HG03135 (cell line): ENCODE measurements at regions not wholly inside any gene's neighbourhood (a gene's known extent, or its start where the extent isn't known, plus 50 kb on each side); places are given as distances from the start of the nearest gene placed in this dataset.

Experiments
- ATAC-seq: cut with Tn5 transposase; IDR thresholded peaks from one replicate; pipeline ENCODE4 v1.9.1; 2021; ENCODE audit warnings: mild to moderate bottlenecking, moderate library complexity; ENCODE audit not compliant: unreplicated experiment

DNA sequence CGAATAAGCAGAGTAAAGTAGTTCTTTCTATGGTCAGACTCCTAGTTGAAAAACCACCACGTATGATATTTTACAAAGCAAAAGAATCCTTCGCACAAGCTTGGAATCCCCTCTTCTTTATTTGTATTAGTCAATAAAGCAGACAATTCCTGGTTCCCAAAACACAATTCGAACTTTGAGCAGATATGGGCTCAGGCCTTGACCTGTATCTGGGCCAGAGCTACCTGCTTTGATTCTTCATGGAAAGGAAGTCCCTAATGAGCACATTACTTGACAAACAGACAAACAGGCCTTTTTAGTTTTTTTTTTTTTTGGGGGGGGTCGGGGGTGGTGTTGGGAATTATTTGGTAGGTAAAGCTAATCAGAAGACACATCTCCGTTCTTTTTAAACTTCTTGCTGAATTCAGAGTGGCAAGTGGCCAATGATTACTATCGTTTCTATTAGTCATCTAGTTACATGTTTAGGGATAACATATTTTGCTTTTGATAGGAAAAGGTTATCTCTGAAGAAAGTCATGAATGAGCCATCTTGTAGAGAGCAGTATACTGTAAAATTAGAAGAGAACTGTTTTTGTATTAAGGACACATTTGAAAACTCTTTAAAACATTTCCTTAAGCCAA, 116.6 kb upstream of the HMHB1 start:
- ATAC-seq = no peak

DNA sequence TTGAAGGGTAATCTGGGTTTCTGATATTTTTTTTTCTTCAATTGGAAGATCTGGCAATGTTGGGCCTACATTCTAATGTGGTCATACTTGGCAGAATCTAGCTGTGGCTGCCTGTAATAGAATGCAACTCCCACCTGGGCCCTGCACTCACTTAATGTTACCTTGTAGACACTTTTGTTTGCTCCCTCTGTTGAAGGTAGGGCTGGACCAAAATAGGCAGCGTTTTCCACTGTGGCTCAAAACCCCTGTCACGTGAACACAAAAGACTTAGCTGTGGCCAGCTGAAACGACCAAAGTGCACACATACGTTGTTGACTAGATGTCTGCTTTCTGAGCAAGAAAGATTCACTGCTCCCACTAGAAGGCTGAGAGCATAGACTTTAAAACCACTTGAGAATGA, 117.6 kb upstream of the HMHB1 start:
- no peak for ATAC-seq

GRCh38 chr5:143693651-143694252, 118.2 kb upstream of the HMHB1 start:
- no peak for ATAC-seq

GRCh38 chr5:143692342-143692741, 119.6 kb upstream of the HMHB1 start:
- ATAC-seq = no peak

DNA sequence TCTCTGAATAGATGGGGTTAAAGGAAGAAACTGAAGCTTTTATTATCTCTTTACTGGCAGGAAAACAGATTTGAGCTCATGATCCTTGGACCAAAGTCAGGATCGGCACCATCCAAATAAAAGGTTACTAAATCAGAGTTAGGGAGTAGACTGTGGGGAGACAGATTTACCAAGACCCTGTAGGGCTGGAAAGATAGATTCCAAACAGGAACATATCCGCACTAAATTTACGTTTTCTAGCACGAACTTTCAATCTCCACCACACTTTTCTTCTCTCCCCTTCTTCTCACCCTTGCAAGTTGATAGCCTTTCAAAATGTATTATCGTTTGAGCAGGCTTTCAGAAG, 120.0 kb upstream of the HMHB1 start:
- ATAC-seq = no peak

GRCh38 chr5:143691287-143691944, 120.5 kb upstream of the HMHB1 start:
- ATAC-seq = no peak

GRCh38 chr5:143687604-143688003, 124.4 kb upstream of the HMHB1 start:
- ATAC-seq = no peak

DNA sequence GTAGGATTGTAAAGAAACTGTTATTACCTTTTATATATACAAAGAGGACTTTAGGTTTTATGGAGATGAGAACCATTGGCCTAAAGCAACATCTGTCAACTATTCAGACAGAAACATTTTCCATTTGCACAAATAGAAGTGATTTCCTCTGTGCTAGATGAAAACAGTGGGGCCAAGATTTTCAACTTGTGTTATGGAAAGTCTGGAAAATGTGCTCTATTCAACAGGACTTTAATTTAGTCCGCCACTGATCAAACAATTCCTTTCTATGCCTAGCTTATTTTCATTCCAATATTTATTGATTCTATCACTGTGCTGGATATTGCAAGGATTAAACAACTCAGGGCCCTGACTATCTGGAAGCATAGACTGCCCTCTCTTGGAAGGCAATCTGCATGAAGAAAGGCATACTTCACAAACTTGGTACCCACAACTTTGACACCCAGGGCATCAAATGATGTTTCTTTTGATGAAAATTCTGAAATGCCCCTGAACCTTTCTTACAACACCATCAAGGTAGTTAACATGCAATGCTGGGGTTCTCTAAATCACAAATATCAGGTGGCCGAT, 126.6 kb upstream of the HMHB1 start:
- ATAC-seq = no peak

- ATAC-seq = no peak
Observed at GRCh38 chr5:143683459-143683858, 128.5 kb upstream of the HMHB1 start.

DNA sequence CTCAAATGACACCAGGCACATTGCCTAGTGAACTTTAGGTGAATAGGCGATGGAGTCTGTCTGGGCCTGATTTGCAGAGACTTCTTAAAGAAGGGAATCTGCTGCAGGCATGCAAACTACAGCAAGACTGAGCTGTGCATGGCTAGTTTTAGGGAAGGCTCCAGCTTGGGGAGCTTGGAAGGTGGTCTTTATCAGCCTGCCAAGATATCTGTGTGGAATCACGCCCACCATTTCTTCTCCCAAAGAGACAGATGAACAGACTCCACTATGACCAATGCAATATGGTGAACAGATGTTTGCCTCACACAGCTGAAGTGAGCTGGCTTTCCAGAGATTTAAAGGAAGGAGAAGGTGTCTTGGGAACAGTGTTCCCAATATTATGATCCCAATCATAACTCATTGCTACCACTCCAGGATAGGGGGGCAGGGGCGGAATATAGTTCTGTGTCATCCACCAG, 129.0 kb upstream of the HMHB1 start:
- no peak for ATAC-seq

DNA sequence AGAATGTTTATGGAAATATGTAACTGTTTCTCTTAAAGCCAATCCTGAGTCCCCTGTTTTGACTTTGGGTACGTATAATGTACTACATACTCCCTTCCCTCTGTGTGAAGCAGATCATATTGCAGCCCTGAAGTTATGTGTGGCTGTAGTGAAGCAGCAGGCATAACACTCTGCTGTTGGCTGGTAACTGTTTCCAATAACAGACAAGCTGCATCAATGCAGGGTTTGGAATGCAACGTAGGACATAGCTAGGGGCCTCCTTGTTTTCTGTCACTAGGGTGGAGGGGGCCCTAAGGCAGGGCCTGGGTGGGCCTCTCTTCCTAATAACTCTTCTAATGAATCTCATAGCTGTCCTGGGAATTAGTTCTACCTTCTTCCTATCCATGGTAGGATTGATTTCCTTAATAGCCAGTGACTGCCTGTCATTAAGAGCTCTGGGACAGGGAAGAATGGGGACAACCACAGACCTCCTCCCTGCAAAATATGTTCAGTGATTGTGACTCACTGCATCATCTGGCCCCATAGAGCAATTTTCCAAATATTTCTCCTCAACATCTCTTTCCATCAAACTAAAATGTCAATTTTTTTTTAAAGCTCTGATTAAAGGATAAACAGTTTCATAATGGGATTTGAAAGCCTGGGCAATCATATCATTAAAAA, 129.6 kb upstream of the HMHB1 start:
- ATAC-seq = no peak

DNA sequence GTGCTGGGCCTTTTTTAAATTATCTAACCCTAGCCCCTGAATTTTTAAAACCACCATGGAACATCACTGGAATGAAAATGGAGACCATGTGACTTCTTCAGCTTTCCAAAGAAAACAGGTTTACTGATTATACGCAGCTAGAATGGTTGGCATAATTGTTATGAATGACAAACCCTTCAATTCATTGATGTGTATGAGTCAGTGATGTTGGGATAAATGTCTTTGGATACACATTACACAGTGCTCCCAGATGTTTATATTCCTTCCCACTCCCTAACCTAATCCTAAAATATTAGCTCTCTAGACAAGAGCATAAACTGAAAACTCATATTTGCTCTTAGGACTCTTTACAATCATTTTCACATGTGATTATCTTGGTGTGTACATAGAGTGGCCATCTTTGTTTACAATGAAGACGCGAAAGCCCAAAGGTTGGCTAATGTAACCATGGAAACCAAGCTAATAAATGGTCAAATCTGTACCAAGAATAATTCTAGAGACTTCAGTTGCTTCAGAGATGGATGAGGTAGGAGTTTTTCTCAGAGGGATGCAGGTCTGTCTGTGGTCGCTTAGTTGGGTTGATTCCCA, 131.2 kb upstream of the HMHB1 start:
- no peak for ATAC-seq

DNA sequence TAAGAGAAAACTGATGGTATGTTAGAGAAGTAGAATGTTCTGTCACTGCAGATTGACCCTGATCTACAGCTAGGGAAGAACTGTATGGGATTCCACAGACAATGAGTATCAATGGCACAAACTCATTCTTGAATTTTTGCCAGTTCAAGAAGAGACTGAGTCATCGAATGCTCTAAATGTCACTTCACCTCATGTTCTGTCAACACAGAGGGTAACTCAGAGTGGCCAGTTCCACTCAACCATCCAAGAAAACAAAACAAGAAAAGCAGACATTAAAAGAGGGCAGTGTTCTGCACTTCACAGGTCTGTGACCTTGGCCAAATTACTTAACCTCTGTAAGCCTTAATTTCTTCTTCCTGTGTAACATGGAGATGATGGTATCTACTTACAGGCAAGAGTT, 132.2 kb upstream of the HMHB1 start:
- ATAC-seq = no peak

DNA sequence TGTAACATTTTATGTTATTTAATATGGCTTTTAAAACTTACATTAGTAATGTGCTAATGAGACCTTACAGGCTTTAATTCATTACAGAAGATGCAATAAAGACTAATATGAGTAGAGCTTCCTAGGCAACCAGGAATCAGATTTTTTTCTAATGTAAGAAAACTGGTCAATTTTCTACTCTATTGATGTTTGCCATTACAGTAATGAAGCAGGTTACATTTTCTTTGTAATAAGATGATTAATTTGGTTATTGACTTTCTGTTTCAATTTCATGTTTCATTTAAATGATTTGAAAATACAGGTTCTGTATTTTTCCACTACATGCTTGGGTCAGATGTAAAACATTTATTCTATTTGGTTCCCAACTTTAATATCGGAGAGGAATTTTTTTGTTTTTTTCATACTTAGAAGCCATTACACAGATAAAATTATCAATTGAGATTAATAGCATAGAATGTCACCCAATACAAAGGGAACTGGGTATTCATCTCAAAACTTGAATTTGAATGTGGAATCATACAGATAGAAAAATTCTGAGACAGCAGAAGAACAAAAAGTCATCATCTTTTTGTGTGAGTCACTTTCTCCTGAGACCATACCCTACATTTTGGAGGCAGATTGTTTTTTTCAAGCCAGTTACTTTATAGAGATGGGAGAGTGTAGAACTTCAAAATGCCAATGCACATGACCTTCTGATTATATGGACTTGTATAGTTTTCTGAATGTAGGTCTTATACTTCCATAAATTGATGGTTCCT, 133.6 kb upstream of the HMHB1 start:
- no peak for ATAC-seq

DNA sequence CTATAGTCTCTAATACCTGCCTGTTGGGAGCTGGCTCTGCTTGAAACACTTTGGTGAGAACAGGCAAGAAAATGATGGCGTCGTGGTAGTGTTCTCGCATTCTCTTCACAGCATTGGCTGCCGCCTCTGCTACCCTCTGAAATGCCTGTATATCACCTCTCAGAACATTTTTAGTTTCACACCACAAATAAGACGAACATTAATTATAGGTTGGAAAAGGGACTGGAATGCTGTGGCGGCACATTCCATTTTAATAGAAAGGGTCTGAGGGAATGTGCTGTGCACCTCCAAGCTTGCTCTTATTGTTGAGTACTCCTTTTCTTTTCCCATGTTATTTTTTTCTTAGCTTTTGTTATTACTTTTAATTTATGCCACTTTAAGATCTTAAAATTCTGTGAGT, 134.6 kb upstream of the HMHB1 start:
- no peak for ATAC-seq

GRCh38 chr5:143676802-143677201, 135.2 kb upstream of the HMHB1 start:
- ATAC-seq = no peak

DNA sequence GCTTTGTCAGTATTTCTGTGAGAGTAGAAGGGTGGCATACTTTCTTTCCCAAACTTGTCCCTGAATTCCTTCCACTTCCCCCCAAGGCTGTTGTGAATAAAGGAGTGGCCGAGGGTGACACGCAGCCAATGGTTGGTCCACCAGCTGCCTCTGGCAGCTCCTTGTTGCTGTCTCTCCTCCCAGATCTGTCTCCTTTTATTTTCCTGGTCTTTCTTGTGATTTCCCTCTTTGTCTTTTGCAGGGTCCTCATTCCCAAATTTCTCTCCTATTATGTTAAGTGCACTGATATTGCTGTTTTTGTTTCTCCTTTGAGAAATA, 137.5 kb upstream of the HMHB1 start:
- ATAC-seq = no peak

DNA sequence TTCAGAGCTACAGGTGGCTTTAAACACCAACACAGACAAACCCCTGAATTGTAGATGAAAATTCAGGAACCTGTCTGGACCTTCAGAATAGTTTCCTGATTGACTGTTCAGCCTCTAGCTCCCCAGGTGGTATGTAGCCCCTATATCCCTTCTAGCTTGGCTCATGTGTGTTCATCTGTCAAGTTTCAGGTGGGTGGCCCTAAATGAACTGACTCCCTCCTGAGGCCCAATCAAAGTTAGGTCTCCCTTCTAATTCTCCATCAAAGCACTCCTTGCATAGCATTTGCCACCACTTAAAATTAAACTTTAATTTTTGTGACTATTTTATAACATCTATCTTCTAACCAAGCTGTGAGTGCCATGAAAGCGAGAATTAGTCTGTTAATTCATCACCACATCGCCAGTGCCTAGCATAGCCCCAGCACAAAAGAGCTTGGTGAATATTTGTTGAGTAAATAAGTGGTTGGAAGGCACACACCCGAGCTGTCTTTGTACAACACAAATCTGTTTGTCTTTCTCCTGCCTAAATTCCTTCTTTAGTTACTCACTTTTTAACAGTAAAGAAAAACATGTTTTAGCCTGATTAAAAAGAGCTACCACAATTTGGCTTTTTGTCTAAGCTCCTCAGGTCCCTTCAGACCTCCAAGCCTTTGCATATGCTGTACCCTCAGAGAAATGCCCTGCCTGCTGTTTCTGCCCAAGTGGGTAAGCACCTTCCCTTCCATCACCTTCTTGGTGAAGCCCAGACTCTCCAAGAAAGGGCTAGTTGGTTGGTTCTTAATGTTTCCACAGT, 138.1 kb upstream of the HMHB1 start:
- no peak for ATAC-seq

DNA sequence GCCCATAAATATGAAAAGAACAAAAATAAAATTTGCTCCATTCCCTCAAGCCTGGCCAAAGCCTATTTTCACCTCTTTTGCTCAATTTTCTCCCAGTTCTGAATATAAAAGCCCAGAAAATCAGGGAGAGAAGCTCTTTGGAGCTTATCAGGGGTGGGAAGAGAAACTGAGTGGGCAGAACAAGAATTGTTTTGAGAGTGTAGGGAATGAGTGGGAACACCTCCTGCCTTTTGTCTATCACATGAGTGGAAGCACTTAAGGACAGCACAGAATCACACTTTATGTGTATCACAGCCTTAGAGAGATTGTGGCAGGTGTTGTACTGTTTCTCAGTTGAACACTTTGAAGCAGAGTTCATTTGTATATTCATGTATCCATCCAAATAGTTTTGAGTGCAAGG, 139.2 kb upstream of the HMHB1 start:
- no peak for ATAC-seq
